H9 (cell line): ENCODE measurements at regions not wholly inside any gene's neighbourhood (a gene's known extent, or its start where the extent isn't known, plus 50 kb on each side); places are given as distances from the start of the nearest gene placed in this dataset.

Experiments used
- DNase-seq: peaks from one replicate; pipeline ENCODE4 v3.0.0-alpha.2; 2017
- H2AFZ ChIP-seq: one replicate; pipeline ENCODE4 v1.6.1; 2013; ENCODE audit warnings: mild to moderate bottlenecking, low read length, control low read depth, moderate library complexity
- H2AK5ac ChIP-seq: 2 replicates; pipeline ENCODE4 v1.6.1; 2013; ENCODE audit warnings: low read length, control low read depth, mixed read lengths; ENCODE audit not compliant: insufficient read length
- H2BK120ac ChIP-seq: one replicate; pipeline ENCODE4 v1.6.1; 2013; ENCODE audit warnings: low read depth, mild to moderate bottlenecking, low read length, control low read depth, inconsistent platforms; ENCODE audit not compliant: poor library complexity, severe bottlenecking
- H2BK12ac ChIP-seq: 2 replicates; pipeline ENCODE4 v1.6.1; 2013; ENCODE audit warnings: low read length, control low read depth, mixed read lengths, low read depth; ENCODE audit not compliant: insufficient read length
- H2BK15ac ChIP-seq: 2 replicates; pipeline ENCODE4 v1.6.1; 2013; ENCODE audit warnings: low read depth, low read length, control low read depth
- H2BK20ac ChIP-seq: one replicate; pipeline ENCODE4 v1.6.1; 2013; ENCODE audit warnings: low read depth, mild to moderate bottlenecking, low read length, control low read depth, inconsistent platforms; ENCODE audit not compliant: poor library complexity, severe bottlenecking
- H2BK5ac ChIP-seq: 2 replicates; pipeline ENCODE4 v1.6.1; 2013; ENCODE audit warnings: low read length, control low read depth, mixed read lengths; ENCODE audit not compliant: insufficient read length
- H3K14ac ChIP-seq: 2 replicates; pipeline ENCODE4 v1.6.1; 2013; ENCODE audit warnings: low read length, control low read depth; ENCODE audit not compliant: insufficient read depth
- H3K18ac ChIP-seq: 2 replicates; pipeline ENCODE4 v1.6.1; 2013; ENCODE audit warnings: low read depth, mild to moderate bottlenecking, mixed read lengths, low read length, control low read depth; ENCODE audit not compliant: insufficient read length
- H3K23ac ChIP-seq: 2 replicates; pipeline ENCODE4 v1.6.1; 2013; ENCODE audit warnings: low read length, control low read depth, mixed read lengths, low read depth; ENCODE audit not compliant: insufficient read length
- H3K23me2 ChIP-seq: 2 replicates; pipeline ENCODE4 v1.6.1; 2013; ENCODE audit warnings: low read depth, mild to moderate bottlenecking, mixed read lengths, low read length, control low read depth; ENCODE audit not compliant: insufficient read length, poor library complexity, severe bottlenecking
- H3K27ac ChIP-seq: 2 replicates; pipeline ENCODE4 v1.5.1; 2013; ENCODE audit warnings: low read length, control low read depth, mixed read lengths, low read depth; ENCODE audit not compliant: insufficient read length
- H3K27me3 ChIP-seq: 2 replicates; pipeline ENCODE4 v1.6.1; 2013; ENCODE audit warnings: low read length, control low read depth, inconsistent platforms; ENCODE audit not compliant: insufficient read depth
- H3K4ac ChIP-seq: 2 replicates; pipeline ENCODE4 v1.6.1; 2013; ENCODE audit warnings: low read depth, mild to moderate bottlenecking, control low read depth, inconsistent platforms, low read length, moderate library complexity
- H3K4me1 ChIP-seq: 2 replicates; pipeline ENCODE4 v1.6.1; 2013; ENCODE audit warnings: low read length, control low read depth, inconsistent platforms; ENCODE audit not compliant: insufficient read depth
- H3K4me2 ChIP-seq: 2 replicates; pipeline ENCODE4 v1.6.1; 2013; ENCODE audit warnings: low read length, control low read depth, mixed read lengths; ENCODE audit not compliant: insufficient read length, insufficient read depth
- H3K56ac ChIP-seq: 2 replicates; pipeline ENCODE4 v1.6.1; 2013; ENCODE audit warnings: low read depth, mild to moderate bottlenecking, mixed read lengths, low read length, control low read depth; ENCODE audit not compliant: insufficient read length
- H3K79me1 ChIP-seq: 2 replicates; pipeline ENCODE4 v1.6.1; 2013; ENCODE audit warnings: low read depth, mild to moderate bottlenecking, moderate library complexity, low read length, control low read depth, inconsistent platforms; ENCODE audit not compliant: insufficient read depth, poor library complexity, severe bottlenecking
- H3K79me2 ChIP-seq: 2 replicates; pipeline ENCODE4 v1.6.1; 2013; ENCODE audit warnings: low read length, control low read depth, inconsistent platforms; ENCODE audit not compliant: insufficient read depth
- H3K9ac ChIP-seq: 2 replicates; pipeline ENCODE4 v1.6.1; 2013; ENCODE audit warnings: low read length, control low read depth, mixed read lengths; ENCODE audit not compliant: insufficient read length; ENCODE audit errors: extremely low read depth
- H3K9me3 ChIP-seq: one replicate; pipeline ENCODE4 v1.6.1; 2013; ENCODE audit warnings: low read depth, low read length, inconsistent platforms; ENCODE audit not compliant: control insufficient read depth
- H3T11ph ChIP-seq: one replicate; pipeline ENCODE4 v1.6.1; 2013; ENCODE audit warnings: mild to moderate bottlenecking, low read length, control low read depth, inconsistent platforms
- H4K20me1 ChIP-seq: one replicate; pipeline ENCODE4 v1.6.1; 2013; ENCODE audit not compliant: control insufficient read depth, insufficient read length, insufficient read depth
- H4K5ac ChIP-seq: 2 replicates; pipeline ENCODE4 v1.6.1; 2013; ENCODE audit warnings: low read depth, mild to moderate bottlenecking, mixed read lengths, low read length, control low read depth; ENCODE audit not compliant: insufficient read length
- H4K8ac ChIP-seq: replicated peaks from 2 replicates; pipeline ENCODE4 v1.6.1; 2013; ENCODE audit warnings: low read length, control low read depth, mixed read lengths, low read depth; ENCODE audit not compliant: insufficient read length
- H4K91ac ChIP-seq: 2 replicates; pipeline ENCODE4 v1.6.1; 2013; ENCODE audit warnings: low read depth, mild to moderate bottlenecking, moderate library complexity, mixed read lengths, low read length, control low read depth; ENCODE audit not compliant: insufficient read length
- H3K27ac Mint-ChIP-seq, 3 experiments: 2 replicates in 2 of 3; 3 replicates in 1 of 3; pipeline ENCODE4 v1.8.0; 2020 to 2021; ENCODE audit warnings: mixed read lengths in 3 of 3, mild to moderate bottlenecking in 1 of 3, moderate library complexity in 1 of 3
- H3K27me3 Mint-ChIP-seq: 2 replicates; pipeline ENCODE4 v1.8.0; 2021; ENCODE audit warnings: low read depth, mild to moderate bottlenecking, moderate library complexity, mixed read lengths
- H3K36me3 Mint-ChIP-seq, 3 experiments: 2 replicates in 2 of 3; 3 replicates in 1 of 3; pipeline ENCODE4 v1.8.0; 2020 to 2021; ENCODE audit warnings: low read depth in 3 of 3, mixed read lengths in 3 of 3; ENCODE audit not compliant: insufficient read depth in 1 of 3
- H3K4me1 Mint-ChIP-seq, 2 experiments: 2 replicates each; pipeline ENCODE4 v1.8.0; 2020; ENCODE audit warnings: mixed read lengths in 2 of 2
- H3K4me3 Mint-ChIP-seq, 2 experiments: 2 replicates in 1 of 2; 3 replicates in 1 of 2; pipeline ENCODE4 v1.8.0; 2020 to 2021; ENCODE audit warnings: mild to moderate bottlenecking in 2 of 2, mixed read lengths in 2 of 2, moderate library complexity in 1 of 2
- H3K9me3 Mint-ChIP-seq, 2 experiments: 2 replicates in 1 of 2; 3 replicates in 1 of 2; pipeline ENCODE4 v1.8.0; 2020; ENCODE audit warnings: mild to moderate bottlenecking in 2 of 2, mixed read lengths in 2 of 2, moderate library complexity in 1 of 2
- WGBS: extraction: QIAGEN DNeasy Blood & Tissue Kit; methylation state at CpG from one replicate; pipeline ENCODE4 v1.1.7; 2013; ENCODE audit warnings: missing lambda C conversion rate, low lambda C conversion rate, mixed read lengths; ENCODE audit not compliant: insufficient read length; ENCODE audit errors: extremely low coverage; 5-methylcytosine and 5-hydroxymethylcytosine counted together
- TF ChIP-seq, protein P1 (sequence below): fragments of 200-600 bp; sonication (generic); conservative IDR thresholded peaks from 3 replicates; pipeline ENCODE4 v1.8.0; 2021; ENCODE audit warnings: antibody characterized with exemption, mild to moderate bottlenecking

DNA sequence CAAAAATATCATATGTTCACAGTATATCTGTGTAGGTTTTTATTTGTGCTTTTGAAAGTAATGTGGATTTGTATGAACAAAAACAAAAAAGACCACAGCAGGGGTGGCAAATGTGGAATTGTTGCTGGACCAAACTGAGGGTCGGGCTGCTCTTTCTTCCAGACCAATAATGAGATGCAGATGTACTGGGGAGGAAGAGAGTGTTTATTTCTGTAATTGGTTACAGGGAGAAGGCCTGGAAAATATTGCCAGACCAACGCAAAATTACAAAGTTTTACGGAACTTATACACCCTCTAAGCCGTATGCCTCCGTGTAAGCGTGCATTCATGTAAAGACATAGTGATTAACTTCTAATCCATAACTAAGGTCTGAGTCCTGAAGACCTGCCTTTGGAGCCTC lies 353.9 kb upstream of the C16orf82 start:
- no peak overlapping the region for H2BK5ac ChIP-seq
- WGBS: no CpG with 5 or more reads among the region's 6 CpGs
- no peak overlapping the region for H2BK12ac ChIP-seq
- no peak overlapping the region for H3K9ac ChIP-seq
- no peaks in the 10 kb centered on the region for H3K27me3 Mint-ChIP-seq
- H3K4ac ChIP-seq: no peak overlapping the region
- H3K23me2 ChIP-seq: no peaks in the 10 kb centered on the region
- H4K91ac ChIP-seq: no peak overlapping the region
- H3K4me2 ChIP-seq: no peak overlapping the region
- no peak overlapping the region for H4K5ac ChIP-seq
- no peaks in the 10 kb centered on the region for H4K20me1 ChIP-seq
- H3K4me3 Mint-ChIP-seq: no peak overlapping the region
- H3K9me3 ChIP-seq: no peaks in the 10 kb centered on the region
- H2AK5ac ChIP-seq: no peak overlapping the region
- no peak overlapping the region for H3K27ac ChIP-seq
- H3K56ac ChIP-seq: no peak overlapping the region
- no peak overlapping the region for H3T11ph ChIP-seq
- peaks cover 16% of the 10 kb centered on the region in 2 experiments for H3K4me1 Mint-ChIP-seq
- TF ChIP-seq, protein P1, sequence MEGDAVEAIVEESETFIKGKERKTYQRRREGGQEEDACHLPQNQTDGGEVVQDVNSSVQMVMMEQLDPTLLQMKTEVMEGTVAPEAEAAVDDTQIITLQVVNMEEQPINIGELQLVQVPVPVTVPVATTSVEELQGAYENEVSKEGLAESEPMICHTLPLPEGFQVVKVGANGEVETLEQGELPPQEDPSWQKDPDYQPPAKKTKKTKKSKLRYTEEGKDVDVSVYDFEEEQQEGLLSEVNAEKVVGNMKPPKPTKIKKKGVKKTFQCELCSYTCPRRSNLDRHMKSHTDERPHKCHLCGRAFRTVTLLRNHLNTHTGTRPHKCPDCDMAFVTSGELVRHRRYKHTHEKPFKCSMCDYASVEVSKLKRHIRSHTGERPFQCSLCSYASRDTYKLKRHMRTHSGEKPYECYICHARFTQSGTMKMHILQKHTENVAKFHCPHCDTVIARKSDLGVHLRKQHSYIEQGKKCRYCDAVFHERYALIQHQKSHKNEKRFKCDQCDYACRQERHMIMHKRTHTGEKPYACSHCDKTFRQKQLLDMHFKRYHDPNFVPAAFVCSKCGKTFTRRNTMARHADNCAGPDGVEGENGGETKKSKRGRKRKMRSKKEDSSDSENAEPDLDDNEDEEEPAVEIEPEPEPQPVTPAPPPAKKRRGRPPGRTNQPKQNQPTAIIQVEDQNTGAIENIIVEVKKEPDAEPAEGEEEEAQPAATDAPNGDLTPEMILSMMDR: no peak
- H4K8ac ChIP-seq: no peak overlapping the region
- H3K23ac ChIP-seq: no peak overlapping the region
- no peaks in the 10 kb centered on the region for H3K36me3 Mint-ChIP-seq
- peaks cover 3% of the 10 kb centered on the region for H3K4me1 ChIP-seq
- H3K27me3 ChIP-seq: no peaks in the 10 kb centered on the region; the same call in 1 of the 2 replicates
- H2AFZ ChIP-seq: no peak overlapping the region
- no peaks in the 10 kb centered on the region for H3K79me1 ChIP-seq
- DNase-seq: no peak
- no peaks in the 10 kb centered on the region; a peak in 2 of 5 replicates for H3K9me3 Mint-ChIP-seq
- H3K18ac ChIP-seq: no peak overlapping the region
- H3K79me2 ChIP-seq: no peaks in the 10 kb centered on the region
- H2BK20ac ChIP-seq: no peak overlapping the region
- no peak overlapping the region for H3K14ac ChIP-seq
- no peak overlapping the region for H2BK120ac ChIP-seq
- H3K27ac Mint-ChIP-seq: no peak overlapping the region
- no peak overlapping the region for H2BK15ac ChIP-seq
